Neural progenitor cell (in vitro differentiated cells): ENCODE measurements at regions not wholly inside any gene's neighbourhood (a gene's known extent, or its start where the extent isn't known, plus 50 kb on each side); places are given as distances from the start of the nearest gene placed in this dataset.

Experiments
- EZH2 ChIP-seq: fragments of 200-600 bp; sonication (generic); IDR thresholded peaks from 2 replicates; pipeline ENCODE4 v1.6.1; 2017; ENCODE audit warnings: antibody characterized with exemption, mild to moderate bottlenecking, moderate library complexity
- EZH2phosphoT487 ChIP-seq: fragments of 200-600 bp; sonication (generic); IDR thresholded peaks from 2 replicates; pipeline ENCODE4 v1.6.1; 2017; ENCODE audit warnings: antibody characterized with exemption
- TF ChIP-seq, protein P1 (sequence below): fragments of 200-600 bp; sonication (generic); IDR thresholded peaks from 2 replicates; pipeline ENCODE4 v1.5.1; 2017; ENCODE audit warnings: antibody characterized with exemption, mild to moderate bottlenecking

GRCh38 chr2:58334414-58334813, 93.3 kb upstream of the FANCL start:
- TF ChIP-seq, protein P1, sequence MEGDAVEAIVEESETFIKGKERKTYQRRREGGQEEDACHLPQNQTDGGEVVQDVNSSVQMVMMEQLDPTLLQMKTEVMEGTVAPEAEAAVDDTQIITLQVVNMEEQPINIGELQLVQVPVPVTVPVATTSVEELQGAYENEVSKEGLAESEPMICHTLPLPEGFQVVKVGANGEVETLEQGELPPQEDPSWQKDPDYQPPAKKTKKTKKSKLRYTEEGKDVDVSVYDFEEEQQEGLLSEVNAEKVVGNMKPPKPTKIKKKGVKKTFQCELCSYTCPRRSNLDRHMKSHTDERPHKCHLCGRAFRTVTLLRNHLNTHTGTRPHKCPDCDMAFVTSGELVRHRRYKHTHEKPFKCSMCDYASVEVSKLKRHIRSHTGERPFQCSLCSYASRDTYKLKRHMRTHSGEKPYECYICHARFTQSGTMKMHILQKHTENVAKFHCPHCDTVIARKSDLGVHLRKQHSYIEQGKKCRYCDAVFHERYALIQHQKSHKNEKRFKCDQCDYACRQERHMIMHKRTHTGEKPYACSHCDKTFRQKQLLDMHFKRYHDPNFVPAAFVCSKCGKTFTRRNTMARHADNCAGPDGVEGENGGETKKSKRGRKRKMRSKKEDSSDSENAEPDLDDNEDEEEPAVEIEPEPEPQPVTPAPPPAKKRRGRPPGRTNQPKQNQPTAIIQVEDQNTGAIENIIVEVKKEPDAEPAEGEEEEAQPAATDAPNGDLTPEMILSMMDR = no peak
- TF ChIP-seq EZH2 = no peak
- no peak for TF ChIP-seq EZH2phosphoT487
